ENCODE measurements at regions not wholly inside any gene's neighbourhood (a gene's known extent, or its start where the extent isn't known, plus 50 kb on each side); places are given as distances from the start of the nearest gene placed in this dataset.

GRCh38 chr11:44407211-44407996 is 97.5 kb upstream of the ALX4 start:
- TF ChIP-seq YY1 (IDR thresholded peaks at IDR 0.05; ENCODE audit: insufficient read depth, insufficient read length) (no peak), SUZ12 (IDR thresholded peaks at IDR 0.05; ENCODE audit: extremely low read depth, insufficient read depth, insufficient read length) (no peak)

All from NT2/D1 (cell line).